H1 (cell line): ENCODE measurements at regions not wholly inside any gene's neighbourhood (a gene's known extent, or its start where the extent isn't known, plus 50 kb on each side); places are given as distances from the start of the nearest gene placed in this dataset.

Source experiments
- HDAC2 ChIP-seq, 2 experiments: fragments of 300-600 bp in 1 of 2; sonication (generic) in 1 of 2; IDR thresholded peaks; 2 replicates each; pipeline ENCODE4 v1.6.1; 2011 to 2012; ENCODE audit warnings: low read depth in 2 of 2, low read length in 2 of 2, mild to moderate bottlenecking in 2 of 2, moderate library complexity in 2 of 2, borderline replicate concordance in 1 of 2, inconsistent platforms in 1 of 2
- POLR2A ChIP-seq, 2 experiments: IDR thresholded peaks; 1 replicate in 1 of 2; 2 replicates in 1 of 2; pipeline ENCODE4 v1.6.1; 2011; ENCODE audit warnings: low read depth in 2 of 2, low read length in 2 of 2, mild to moderate bottlenecking in 2 of 2; ENCODE audit errors: control extremely low read depth in 1 of 2
- RAD21 ChIP-seq, 2 experiments: IDR thresholded peaks in 1 of 2; conservative IDR thresholded peaks in 1 of 2; 2 replicates each; pipeline ENCODE4 v1.6.1; 2011; ENCODE audit warnings: low read depth in 2 of 2, low read length in 2 of 2, improper control_type of control experiment in 1 of 2, inconsistent platforms in 1 of 2, mild to moderate bottlenecking in 1 of 2, moderate library complexity in 1 of 2

- no peak for TF ChIP-seq HDAC2 (IDR thresholded peaks at IDR 0.05; ENCODE audit: borderline replicate concordance in 1 of 2, low read depth in 2 of 2, low read length in 2 of 2)
- TF ChIP-seq POLR2A (IDR thresholded peaks at IDR 0.05; ENCODE audit: control extremely low read depth in 1 of 2, low read depth in 2 of 2, low read length in 2 of 2) = no peak
- TF ChIP-seq RAD21 (IDR thresholded peaks at IDR 0.05 in 1 of 2, conservative IDR thresholded peaks at IDR 0.05 in 1 of 2; ENCODE audit: low read depth in 2 of 2, low read length in 2 of 2) = no peak
Observed at GRCh38 chr6:23775127-23775526, 350.9 kb upstream of the NRSN1 start.
